ENCODE measurements at regions not wholly inside any gene's neighbourhood (a gene's known extent, or its start where the extent isn't known, plus 50 kb on each side); places are given as distances from the start of the nearest gene placed in this dataset.

DNA sequence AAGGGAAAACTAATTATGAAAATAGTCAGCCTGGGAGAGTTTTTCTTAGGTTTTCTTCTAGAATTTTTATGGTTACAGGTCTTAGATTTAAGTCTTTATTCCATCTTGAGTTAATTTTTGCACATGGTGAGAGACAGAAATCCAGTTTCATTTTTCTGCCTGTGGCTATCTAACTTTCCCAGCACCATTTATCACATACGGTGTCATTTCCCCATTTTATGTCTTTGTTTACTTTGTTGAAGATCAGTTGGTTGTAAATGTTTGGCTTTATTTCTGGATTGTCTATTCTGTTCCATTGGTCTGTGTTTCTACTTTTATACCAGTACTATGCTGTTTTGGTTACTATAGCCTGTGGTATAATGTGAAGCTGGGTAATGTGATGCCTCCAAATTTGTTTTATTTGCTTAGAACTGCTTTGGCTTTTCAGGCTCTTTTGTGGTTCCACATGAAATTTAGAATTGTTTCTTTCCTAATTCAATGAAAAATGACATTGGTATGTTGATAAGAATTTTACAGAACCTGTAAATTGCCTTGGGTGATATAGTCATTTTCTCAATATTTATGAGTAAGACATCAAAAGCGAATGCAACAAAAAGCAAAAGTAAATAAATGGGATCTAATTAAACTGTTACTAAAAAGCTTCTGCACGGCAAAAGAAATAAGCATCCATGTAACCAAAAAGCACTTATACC is 146.1 kb upstream of the NOL4 start:
- TF ChIP-seq GATA3 (IDR thresholded peaks at IDR 0.05; ENCODE audit: low read depth, low read length) = no peak
- TF ChIP-seq GATA2 (IDR thresholded peaks at IDR 0.05; ENCODE audit: low read depth, low read length) = no peak
